ENCODE measurements at regions not wholly inside any gene's neighbourhood (a gene's known extent, or its start where the extent isn't known, plus 50 kb on each side); places are given as distances from the start of the nearest gene placed in this dataset.

DNA sequence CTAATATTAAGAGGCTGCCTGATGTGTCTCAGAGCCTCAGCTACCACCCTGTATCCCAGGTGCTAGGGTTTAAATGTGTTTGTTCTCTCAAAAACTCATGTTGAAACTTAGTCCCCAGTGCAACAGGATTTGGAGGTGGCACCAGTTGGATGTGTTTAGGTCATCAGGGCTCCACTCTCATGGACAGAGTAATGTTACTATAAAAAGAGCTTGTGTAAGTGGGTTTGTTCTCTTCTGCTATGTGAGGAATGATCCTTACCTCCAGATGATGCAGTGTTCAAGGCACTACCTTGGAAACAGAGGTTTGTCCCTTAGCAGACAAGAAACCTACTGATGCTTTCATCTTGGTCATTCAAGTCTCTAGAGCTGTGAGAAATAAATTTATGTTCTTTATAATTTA, 164.9 kb upstream of the EPHA7 start:
- TF ChIP-seq, protein P1, sequence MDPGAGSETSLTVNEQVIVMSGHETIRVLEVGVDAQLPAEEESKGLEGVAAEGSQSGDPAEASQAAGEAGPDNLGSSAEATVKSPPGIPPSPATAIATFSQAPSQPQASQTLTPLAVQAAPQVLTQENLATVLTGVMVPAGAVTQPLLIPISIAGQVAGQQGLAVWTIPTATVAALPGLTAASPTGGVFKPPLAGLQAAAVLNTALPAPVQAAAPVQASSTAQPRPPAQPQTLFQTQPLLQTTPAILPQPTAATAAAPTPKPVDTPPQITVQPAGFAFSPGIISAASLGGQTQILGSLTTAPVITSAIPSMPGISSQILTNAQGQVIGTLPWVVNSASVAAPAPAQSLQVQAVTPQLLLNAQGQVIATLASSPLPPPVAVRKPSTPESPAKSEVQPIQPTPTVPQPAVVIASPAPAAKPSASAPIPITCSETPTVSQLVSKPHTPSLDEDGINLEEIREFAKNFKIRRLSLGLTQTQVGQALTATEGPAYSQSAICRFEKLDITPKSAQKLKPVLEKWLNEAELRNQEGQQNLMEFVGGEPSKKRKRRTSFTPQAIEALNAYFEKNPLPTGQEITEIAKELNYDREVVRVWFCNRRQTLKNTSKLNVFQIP (CRISPR knock-in tag; IDR thresholded peaks at IDR 0.05; ENCODE audit: borderline replicate concordance, low read depth), result no peak
- TF ChIP-seq TOX (CRISPR knock-in tag; IDR thresholded peaks at IDR 0.05; ENCODE audit: borderline replicate concordance) (no peak), ZFP3 (CRISPR knock-in tag; IDR thresholded peaks at IDR 0.05) (no peak), ZNF8 (CRISPR knock-in tag; IDR thresholded peaks at IDR 0.05) (no peak), ISL1 (CRISPR knock-in tag; IDR thresholded peaks at IDR 0.05) (no peak), BACH2 (CRISPR knock-in tag; IDR thresholded peaks at IDR 0.05; ENCODE audit: borderline replicate concordance) (no peak)
- TF ChIP-seq, protein P2, sequence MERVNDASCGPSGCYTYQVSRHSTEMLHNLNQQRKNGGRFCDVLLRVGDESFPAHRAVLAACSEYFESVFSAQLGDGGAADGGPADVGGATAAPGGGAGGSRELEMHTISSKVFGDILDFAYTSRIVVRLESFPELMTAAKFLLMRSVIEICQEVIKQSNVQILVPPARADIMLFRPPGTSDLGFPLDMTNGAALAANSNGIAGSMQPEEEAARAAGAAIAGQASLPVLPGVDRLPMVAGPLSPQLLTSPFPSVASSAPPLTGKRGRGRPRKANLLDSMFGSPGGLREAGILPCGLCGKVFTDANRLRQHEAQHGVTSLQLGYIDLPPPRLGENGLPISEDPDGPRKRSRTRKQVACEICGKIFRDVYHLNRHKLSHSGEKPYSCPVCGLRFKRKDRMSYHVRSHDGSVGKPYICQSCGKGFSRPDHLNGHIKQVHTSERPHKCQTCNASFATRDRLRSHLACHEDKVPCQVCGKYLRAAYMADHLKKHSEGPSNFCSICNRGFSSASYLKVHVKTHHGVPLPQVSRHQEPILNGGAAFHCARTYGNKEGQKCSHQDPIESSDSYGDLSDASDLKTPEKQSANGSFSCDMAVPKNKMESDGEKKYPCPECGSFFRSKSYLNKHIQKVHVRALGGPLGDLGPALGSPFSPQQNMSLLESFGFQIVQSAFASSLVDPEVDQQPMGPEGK (CRISPR knock-in tag; IDR thresholded peaks at IDR 0.05; ENCODE audit: borderline replicate concordance), result no peak
- TF ChIP-seq, protein P3, sequence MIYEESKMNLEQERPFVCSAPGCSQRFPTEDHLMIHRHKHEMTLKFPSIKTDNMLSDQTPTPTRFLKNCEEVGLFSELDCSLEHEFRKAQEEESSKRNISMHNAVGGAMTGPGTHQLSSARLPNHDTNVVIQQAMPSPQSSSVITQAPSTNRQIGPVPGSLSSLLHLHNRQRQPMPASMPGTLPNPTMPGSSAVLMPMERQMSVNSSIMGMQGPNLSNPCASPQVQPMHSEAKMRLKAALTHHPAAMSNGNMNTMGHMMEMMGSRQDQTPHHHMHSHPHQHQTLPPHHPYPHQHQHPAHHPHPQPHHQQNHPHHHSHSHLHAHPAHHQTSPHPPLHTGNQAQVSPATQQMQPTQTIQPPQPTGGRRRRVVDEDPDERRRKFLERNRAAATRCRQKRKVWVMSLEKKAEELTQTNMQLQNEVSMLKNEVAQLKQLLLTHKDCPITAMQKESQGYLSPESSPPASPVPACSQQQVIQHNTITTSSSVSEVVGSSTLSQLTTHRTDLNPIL (CRISPR knock-in tag; IDR thresholded peaks at IDR 0.05; ENCODE audit: low read depth), result no peak

Measured in SK-N-SH treated with all-trans-retinoic acid at 6 μM for 48 hours (cell line).